ENCODE measurements at regions not wholly inside any gene's neighbourhood (a gene's known extent, or its start where the extent isn't known, plus 50 kb on each side); places are given as distances from the start of the nearest gene placed in this dataset.

DNA sequence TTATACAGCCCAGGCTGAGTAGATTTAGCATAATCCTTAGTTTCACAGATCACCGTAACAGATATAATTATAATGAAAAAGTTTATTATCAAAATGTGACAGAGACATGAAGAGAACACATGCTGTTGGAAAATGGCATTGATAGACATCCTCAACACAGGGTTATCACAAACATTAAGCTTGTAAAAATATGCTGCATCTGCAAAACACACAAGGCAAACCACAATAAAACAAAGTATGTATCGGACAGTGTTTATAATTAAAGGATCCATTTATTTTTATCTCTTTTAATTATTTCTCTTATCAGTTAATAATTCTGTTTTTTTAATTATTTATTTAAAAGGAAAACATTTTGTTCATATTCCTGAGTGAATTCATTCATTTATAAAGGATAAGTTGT, 829.9 kb upstream of the CDH9 start (continued):
- TF ChIP-seq, protein P1, sequence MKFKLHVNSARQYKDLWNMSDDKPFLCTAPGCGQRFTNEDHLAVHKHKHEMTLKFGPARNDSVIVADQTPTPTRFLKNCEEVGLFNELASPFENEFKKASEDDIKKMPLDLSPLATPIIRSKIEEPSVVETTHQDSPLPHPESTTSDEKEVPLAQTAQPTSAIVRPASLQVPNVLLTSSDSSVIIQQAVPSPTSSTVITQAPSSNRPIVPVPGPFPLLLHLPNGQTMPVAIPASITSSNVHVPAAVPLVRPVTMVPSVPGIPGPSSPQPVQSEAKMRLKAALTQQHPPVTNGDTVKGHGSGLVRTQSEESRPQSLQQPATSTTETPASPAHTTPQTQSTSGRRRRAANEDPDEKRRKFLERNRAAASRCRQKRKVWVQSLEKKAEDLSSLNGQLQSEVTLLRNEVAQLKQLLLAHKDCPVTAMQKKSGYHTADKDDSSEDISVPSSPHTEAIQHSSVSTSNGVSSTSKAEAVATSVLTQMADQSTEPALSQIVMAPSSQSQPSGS (IDR thresholded peaks at IDR 0.05; ENCODE audit: low read length), result no peak
- TF ChIP-seq CBX5 (IDR thresholded peaks at IDR 0.05; ENCODE audit: low read depth, low read length) (no peak), CTBP2 (IDR thresholded peaks at IDR 0.05; ENCODE audit: borderline replicate concordance, insufficient read depth, insufficient read length, low read length) (no peak), E2F6 (IDR thresholded peaks at IDR 0.05) (no peak), EGR1 (IDR thresholded peaks at IDR 0.05; ENCODE audit: borderline replicate concordance, low read depth, low read length) (no peak), MAFK (IDR thresholded peaks at IDR 0.05; ENCODE audit: low read depth, low read length) (no peak), RBBP5 (IDR thresholded peaks at IDR 0.05; ENCODE audit: borderline replicate concordance, low read depth, low read length) (no peak)

Measured in H1 (cell line).